Fibroblast of skin of left biceps (primary cell): ENCODE measurements at regions not wholly inside any gene's neighbourhood (a gene's known extent, or its start where the extent isn't known, plus 50 kb on each side); places are given as distances from the start of the nearest gene placed in this dataset.
"Not testable (repeated sequence)": the region's sequence is repeated elsewhere in the genome, so short reads cannot be mapped to it uniquely, and the experiment has no call there.

Source experiments
- DNase-seq, 2 experiments: peaks; one replicate each; pipeline ENCODE4 v3.0.0-alpha.2; 2013; ENCODE audit warnings: low read depth in 2 of 2

- DNase-seq = no peak
Measured at GRCh38 chr7:68384581-68384980, 1213.7 kb upstream of the AUTS2 start.

- no peak for DNase-seq
Measured at GRCh38 chr7:68393051-68393450, 1205.2 kb upstream of the AUTS2 start.

GRCh38 chr7:68394131-68394530, 1204.1 kb upstream of the AUTS2 start:
- DNase-seq = peak; percentile 28

- no peak for DNase-seq
Measured at GRCh38 chr7:68399991-68400590, 1198.2 kb upstream of the AUTS2 start.

GRCh38 chr7:68400783-68401182, 1197.5 kb upstream of the AUTS2 start:
- no peak for DNase-seq

GRCh38 chr7:68401313-68401712, 1197.0 kb upstream of the AUTS2 start:
- DNase-seq = no peak

GRCh38 chr7:68406480-68406879, 1191.8 kb upstream of the AUTS2 start:
- DNase-seq = no peak

- DNase-seq = no peak
Measured at GRCh38 chr7:68407460-68407859, 1190.8 kb upstream of the AUTS2 start.

- no peak for DNase-seq
Measured at GRCh38 chr7:68408873-68409272, 1189.4 kb upstream of the AUTS2 start.

- no peak for DNase-seq
Measured at GRCh38 chr7:68409851-68410250, 1188.4 kb upstream of the AUTS2 start.

GRCh38 chr7:68410693-68411092, 1187.6 kb upstream of the AUTS2 start:
- not testable (repeated sequence) for DNase-seq

- no peak for DNase-seq
Measured at GRCh38 chr7:68411742-68412141, 1186.5 kb upstream of the AUTS2 start.

- DNase-seq = no peak
Measured at GRCh38 chr7:68414631-68415425, 1183.4 kb upstream of the AUTS2 start.

- DNase-seq = no peak
Measured at GRCh38 chr7:68417002-68417401, 1181.3 kb upstream of the AUTS2 start.

- DNase-seq = no peak
Measured at GRCh38 chr7:68417659-68418058, 1180.6 kb upstream of the AUTS2 start.

- no peak for DNase-seq
Measured at GRCh38 chr7:68420342-68421192, 1177.7 kb upstream of the AUTS2 start.

- no peak for DNase-seq
Measured at GRCh38 chr7:68421712-68422111, 1176.6 kb upstream of the AUTS2 start.

GRCh38 chr7:68422281-68422680, 1176.0 kb upstream of the AUTS2 start:
- no peak for DNase-seq

- no peak for DNase-seq
Measured at GRCh38 chr7:68423356-68423755, 1174.9 kb upstream of the AUTS2 start.

- DNase-seq = no peak
Measured at GRCh38 chr7:68424658-68425297, 1173.5 kb upstream of the AUTS2 start.

GRCh38 chr7:68425377-68425776, 1172.9 kb upstream of the AUTS2 start:
- no peak for DNase-seq
